HG03575 (cell line): ENCODE measurements at regions not wholly inside any gene's neighbourhood (a gene's known extent, or its start where the extent isn't known, plus 50 kb on each side); places are given as distances from the start of the nearest gene placed in this dataset.
A peak's percentile ranks its signal among the peaks of the same experiment; 100 is the strongest.
"Not testable (repeated sequence)": the region's sequence is repeated elsewhere in the genome, so short reads cannot be mapped to it uniquely, and the experiment has no call there.

Experiments used
- ATAC-seq: cut with Tn5 transposase; IDR thresholded peaks from one replicate; pipeline ENCODE4 v1.9.1; 2021; ENCODE audit not compliant: unreplicated experiment, insufficient number of reproducible peaks, low FRiP score; ENCODE audit errors: extremely low read depth

DNA sequence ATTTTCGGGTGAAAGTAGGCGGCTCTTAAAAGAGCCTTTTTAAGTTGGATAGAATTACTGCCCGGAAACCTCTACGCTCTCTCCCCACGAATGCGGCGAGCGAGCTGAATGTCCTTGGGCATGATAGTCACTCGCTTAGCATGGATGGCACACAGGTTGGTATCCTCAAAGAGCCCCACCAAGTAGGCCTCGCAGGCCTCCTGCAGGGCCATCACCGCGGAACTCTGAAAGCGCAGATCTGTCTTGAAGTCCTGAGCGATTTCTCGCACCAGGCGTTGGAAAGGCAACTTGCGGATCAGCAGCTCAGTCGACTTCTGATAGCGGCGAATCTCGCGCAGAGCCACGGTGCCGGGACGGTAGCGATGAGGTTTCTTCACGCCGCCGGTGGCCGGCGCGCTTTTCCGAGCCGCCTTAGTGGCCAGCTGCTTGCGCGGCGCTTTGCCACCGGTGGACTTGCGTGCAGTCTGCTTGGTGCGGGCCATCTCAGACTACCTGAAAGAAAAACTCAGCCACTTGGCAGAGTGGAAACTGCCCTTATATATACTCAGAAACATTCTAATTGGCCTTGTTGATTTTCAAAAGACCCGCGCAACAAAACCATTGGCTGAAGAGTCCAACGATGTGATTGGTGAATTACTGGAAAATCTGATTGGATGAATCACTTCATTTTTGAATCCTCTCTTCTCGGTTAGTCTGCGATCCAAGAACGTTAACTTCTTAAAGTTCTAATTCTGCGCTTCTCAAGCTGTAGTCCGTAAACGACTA is 93.9 kb upstream of the BTN3A2 start:
- peak; percentile 18 for ATAC-seq

- no peak for ATAC-seq
Measured at GRCh38 chr6:26271668-26272024, 93.4 kb upstream of the BTN3A2 start.

DNA sequence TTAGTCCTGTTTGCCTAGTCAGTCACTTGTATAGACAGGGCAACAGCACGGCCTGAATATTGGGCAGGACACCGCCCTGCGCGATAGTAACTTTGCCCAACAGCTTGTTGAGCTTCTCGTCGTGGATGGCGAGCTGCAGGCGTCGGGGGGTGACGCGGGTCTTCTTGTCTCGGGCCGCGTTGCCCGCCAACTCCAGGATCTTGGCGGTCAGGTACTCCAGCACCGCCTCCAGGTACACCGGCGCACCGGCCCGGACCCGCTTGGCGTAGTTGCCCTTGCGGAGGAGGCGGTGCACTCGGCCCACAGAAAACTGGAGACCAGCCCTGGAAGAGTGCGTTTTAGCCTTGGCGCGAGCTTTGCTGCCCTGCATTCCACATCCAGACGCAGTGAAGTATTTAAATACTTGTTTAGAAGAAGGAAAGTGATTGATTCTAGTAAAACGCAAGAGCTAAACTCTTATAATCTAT is 92.8 kb upstream of the BTN3A2 start:
- ATAC-seq: no peak

DNA sequence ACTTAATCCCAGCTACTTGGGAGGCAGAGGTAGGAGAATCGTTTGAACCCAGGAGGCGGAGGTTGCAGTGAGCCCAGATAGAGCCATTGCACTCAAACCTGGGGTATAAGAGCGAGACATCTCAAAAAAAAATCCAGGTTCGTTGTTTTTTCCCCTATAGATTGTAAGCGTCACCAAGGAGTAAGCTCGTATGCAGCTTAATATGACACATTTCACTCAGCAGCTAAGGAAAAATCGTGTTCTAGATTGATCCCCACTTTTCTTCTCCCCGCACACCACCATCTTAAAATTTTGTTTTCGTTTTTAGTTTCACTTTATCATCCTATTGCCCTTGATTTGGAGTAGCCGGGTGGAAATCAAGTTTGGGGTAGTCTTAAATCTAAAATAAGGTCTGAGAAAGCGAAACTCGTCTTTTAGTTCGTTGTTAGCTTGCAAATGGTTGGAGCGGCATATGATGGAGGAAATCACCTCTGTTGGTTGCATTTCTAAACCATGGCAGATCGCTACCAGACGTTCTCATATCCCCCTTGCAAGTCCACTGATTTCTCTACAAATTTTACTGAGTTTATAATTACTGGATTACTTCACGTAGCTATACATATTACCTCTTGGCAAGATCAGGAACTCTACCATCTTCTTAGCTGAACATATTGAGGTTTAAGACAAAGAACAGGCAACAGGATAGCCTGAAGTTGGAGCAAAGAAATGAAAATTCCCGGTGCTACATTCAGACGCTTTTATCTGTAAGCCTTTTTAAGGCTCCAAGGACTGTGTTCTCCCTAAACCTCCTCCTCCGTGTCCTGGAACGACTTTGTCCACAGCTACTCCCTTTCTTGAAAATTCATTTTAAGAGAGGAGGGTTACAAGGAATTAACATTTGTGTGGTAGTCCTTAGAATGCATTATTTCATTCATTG is 91.1 kb upstream of the BTN3A2 start:
- no peak for ATAC-seq

- ATAC-seq: no peak
Measured at GRCh38 chr6:26275663-26276062, 89.3 kb upstream of the BTN3A2 start.

- ATAC-seq: no peak
Measured at GRCh38 chr6:26276841-26277648, 88.0 kb upstream of the BTN3A2 start.

GRCh38 chr6:26278536-26278935 is 86.5 kb upstream of the BTN3A2 start:
- ATAC-seq: no peak

DNA sequence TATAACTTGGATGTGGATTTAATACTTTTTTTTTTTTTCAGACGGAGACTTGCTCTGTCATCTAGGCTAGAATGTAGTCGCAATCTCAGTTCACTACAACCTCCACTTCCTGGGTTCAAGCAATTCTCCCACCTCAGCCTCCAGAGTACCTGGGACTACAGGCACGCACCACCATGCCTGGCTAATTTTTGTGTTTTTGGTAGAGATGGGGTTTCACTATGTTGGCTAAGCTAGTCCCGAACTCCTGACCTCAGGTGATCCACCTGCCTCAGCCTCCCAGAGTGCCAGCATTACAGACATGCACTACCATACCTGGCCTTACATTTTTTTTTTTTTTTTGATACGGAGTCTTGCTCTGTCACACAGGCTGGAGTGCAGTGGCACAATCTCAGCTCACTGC is 85.6 kb upstream of the BTN3A2 start:
- not testable (repeated sequence) for ATAC-seq

GRCh38 chr6:26280407-26280806 is 84.6 kb upstream of the BTN3A2 start:
- no peak for ATAC-seq

- ATAC-seq: peak; percentile 1
Measured at GRCh38 chr6:26284537-26285142, 80.4 kb upstream of the BTN3A2 start.

- ATAC-seq: peak; percentile 40
Measured at GRCh38 chr6:26285143-26286134, 79.6 kb upstream of the BTN3A2 start.

DNA sequence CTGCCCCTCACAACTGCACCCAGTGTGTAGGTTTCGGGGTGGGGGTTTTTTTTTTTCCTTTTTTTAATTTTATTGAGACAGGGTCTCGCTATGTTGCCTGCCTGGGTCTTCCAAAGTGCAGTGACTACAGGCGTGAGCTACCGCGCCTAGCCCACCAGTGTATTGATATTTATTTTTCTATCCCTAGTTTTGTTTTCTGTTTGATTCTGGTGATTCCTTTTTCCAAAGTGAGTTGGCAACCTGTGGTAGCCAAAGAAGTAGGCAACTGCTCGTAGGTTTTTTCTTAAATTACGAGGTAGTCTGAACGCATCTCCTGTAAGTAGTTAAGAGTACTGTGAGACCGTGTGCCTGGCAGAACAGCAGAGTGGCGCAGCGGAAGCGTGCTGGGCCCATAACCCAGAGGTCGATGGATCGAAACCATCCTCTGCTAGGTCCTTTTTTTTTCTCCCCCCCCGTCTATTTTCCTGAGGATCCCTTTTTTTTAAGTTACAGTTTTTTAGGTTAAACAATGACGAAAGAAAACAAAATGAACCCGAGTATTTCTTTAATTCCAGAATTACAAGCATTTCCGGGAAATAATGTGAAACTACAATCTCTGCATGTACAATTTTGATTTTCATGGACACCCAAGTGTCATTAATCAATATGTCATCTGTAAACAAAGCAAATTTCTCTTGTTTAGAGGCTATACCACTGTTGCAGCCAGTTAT is 78.7 kb upstream of the BTN3A2 start:
- no peak for ATAC-seq

DNA sequence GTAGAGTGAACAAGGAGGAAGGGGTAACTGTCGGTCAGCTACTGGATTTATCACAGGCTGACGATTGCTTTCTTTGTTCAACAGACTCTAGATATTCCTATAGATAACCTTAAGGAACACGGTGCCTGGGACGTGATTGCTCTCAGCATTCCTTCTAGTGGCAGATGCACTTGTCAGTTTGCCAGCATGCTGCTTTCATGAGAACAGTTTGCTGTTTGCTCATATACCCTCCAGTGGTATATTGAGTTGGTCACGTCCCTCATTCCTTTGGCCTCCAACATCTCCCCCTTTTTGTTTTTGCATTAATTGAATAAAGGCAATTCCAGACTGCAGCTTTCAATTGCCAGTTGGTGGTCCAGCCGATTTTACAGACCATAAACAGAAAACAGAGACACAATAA is 76.8 kb upstream of the BTN3A2 start:
- no peak for ATAC-seq

GRCh38 chr6:26290941-26291340 is 74.1 kb upstream of the BTN3A2 start:
- no peak for ATAC-seq

DNA sequence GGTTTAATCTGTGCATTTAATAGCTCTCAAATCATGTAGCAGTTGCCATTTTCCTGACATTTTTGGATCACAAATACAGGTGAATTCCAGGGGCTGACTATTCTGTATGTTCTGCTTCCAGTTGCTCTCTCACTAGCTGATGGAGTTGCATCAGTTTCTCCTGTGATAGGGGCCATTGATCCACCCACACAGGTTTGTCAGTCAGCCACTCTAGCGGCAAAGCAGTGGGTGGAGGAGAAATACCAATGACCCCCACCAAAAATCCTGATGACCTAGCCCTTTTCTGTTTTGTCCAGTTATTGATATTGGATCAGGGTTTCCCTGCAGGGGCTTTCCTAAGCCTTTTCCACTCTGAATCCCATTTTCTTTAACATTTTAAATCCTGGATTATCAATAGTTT is 72.3 kb upstream of the BTN3A2 start:
- no peak for ATAC-seq

DNA sequence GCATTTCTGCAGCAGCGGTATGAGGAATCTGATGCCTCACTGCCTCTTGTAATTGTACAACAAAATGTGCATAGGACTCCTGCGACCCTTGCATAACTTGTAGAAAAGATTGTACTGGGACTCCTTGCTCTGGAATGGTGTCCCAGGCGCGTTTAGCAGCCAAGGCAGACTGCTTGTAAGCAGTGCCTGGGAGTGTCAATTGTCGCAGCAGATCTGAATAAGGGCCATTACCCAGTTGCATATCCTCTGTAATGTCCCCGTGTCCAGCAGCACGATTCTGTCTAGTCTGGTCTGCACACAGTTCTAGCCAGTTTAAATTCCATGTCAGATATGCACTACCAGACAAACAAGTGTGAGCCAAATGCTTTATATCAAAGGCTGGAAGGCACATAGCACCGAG is 70.7 kb upstream of the BTN3A2 start:
- no peak for ATAC-seq
